H1 (cell line): ENCODE measurements at regions not wholly inside any gene's neighbourhood (a gene's known extent, or its start where the extent isn't known, plus 50 kb on each side); places are given as distances from the start of the nearest gene placed in this dataset.

ENCODE experiments used
- CTCF ChIA-PET: fragments of 300-600 bp; sonication (Branson Sonifier 250); formaldehyde crosslinking; loops from one replicate; lab custom pipeline; 2021; ENCODE audit not compliant: partially characterized antibody; lab: Charles Lee
- POLR2A ChIA-PET: fragments of 300-600 bp; sonication (Branson Sonifier 250); formaldehyde crosslinking; loops from one replicate; lab custom pipeline; 2021; ENCODE audit warnings: inconsistent platforms; ENCODE audit not compliant: partially characterized antibody; lab: Charles Lee
- DNase-seq, 2 experiments: peaks; one replicate each; pipeline versions ENCODE4 v3.0.0 to v3.0.0-alpha.2; 2010 to 2022; ENCODE audit warnings: low spot score in 2 of 2, low read depth in 1 of 2, mixed read lengths in 1 of 2
- FAIRE-seq: peaks from 2 replicates; lab custom pipeline; 2011; peaks lifted over from hg19 to GRCh38; lab: Jason Lieb, UNC
- H2AFZ ChIP-seq: 2 replicates; pipeline ENCODE4 v1.8.1; 2012; ENCODE audit warnings: low read length, inconsistent platforms
- H2AK5ac ChIP-seq: 2 replicates; pipeline ENCODE4 v1.6.1; 2013; ENCODE audit warnings: low read depth, low read length
- H2BK120ac ChIP-seq: replicated peaks from 2 replicates; pipeline ENCODE3; 2013; ENCODE audit warnings: low read depth, low read length, inconsistent platforms
- H2BK12ac ChIP-seq: 2 replicates; pipeline ENCODE4 v1.6.1; 2013; ENCODE audit warnings: low read depth, low read length
- H2BK15ac ChIP-seq: 2 replicates; pipeline ENCODE4 v1.6.1; 2013; ENCODE audit warnings: low read length
- H2BK20ac ChIP-seq: 2 replicates; pipeline ENCODE4 v1.6.1; 2013; ENCODE audit warnings: low read length
- H2BK5ac ChIP-seq: 2 replicates; pipeline ENCODE4 v1.6.1; 2013; ENCODE audit warnings: low read depth, low read length
- H3K14ac ChIP-seq: 2 replicates; pipeline ENCODE4 v1.6.1; 2013; ENCODE audit warnings: inconsistent platforms; ENCODE audit not compliant: insufficient read length
- H3K18ac ChIP-seq: 2 replicates; pipeline ENCODE4 v1.6.1; 2013; ENCODE audit warnings: low read length; ENCODE audit errors: extremely low read depth
- H3K23ac ChIP-seq: 2 replicates; pipeline ENCODE4 v1.6.1; 2013; ENCODE audit warnings: inconsistent platforms; ENCODE audit not compliant: insufficient read length
- H3K23me2 ChIP-seq: 2 replicates; pipeline ENCODE4 v1.6.1; 2013; ENCODE audit warnings: low read depth, low read length
- H3K27ac ChIP-seq: 2 replicates; pipeline ENCODE4 v1.6.1; 2011; ENCODE audit warnings: low read depth, low read length, inconsistent platforms
- H3K27me3 ChIP-seq, 4 experiments: replicated peaks in 1 of 4; 1 replicate in 1 of 4; 2 replicates in 3 of 4; pipeline versions ENCODE4 v1.6.1 to v1.8.1; 2011 to 2013; ENCODE audit warnings: low read length in 3 of 4, mild to moderate bottlenecking in 3 of 4, inconsistent platforms in 2 of 4, mixed read lengths in 2 of 4, moderate library complexity in 1 of 4; ENCODE audit not compliant: control insufficient read depth in 3 of 4, insufficient read depth in 3 of 4; ENCODE audit errors: extremely low read depth in 1 of 4
- H3K36me3 ChIP-seq, 4 experiments: 2 replicates each; pipeline versions ENCODE4 v1.6.1 to v1.8.1; 2011 to 2013; ENCODE audit warnings: mild to moderate bottlenecking in 4 of 4, low read length in 3 of 4, moderate library complexity in 2 of 4, control low read depth in 1 of 4, inconsistent platforms in 1 of 4; ENCODE audit not compliant: insufficient read depth in 4 of 4, control insufficient read depth in 2 of 4
- H3K4ac ChIP-seq: replicated peaks from 2 replicates; pipeline ENCODE3; 2013; ENCODE audit warnings: low read length, low read depth, mixed read lengths, inconsistent platforms; ENCODE audit not compliant: insufficient read length
- H3K4me1 ChIP-seq, 4 experiments: replicated peaks in 1 of 4; 1 replicate in 1 of 4; 2 replicates in 3 of 4; pipeline versions ENCODE4 v1.6.1 to v1.8.1; 2011 to 2013; ENCODE audit warnings: low read length in 3 of 4, inconsistent platforms in 2 of 4, mixed read lengths in 1 of 4; ENCODE audit not compliant: insufficient read depth in 4 of 4, control insufficient read depth in 3 of 4
- H3K4me2 ChIP-seq, 2 experiments: 2 replicates each; pipeline versions ENCODE4 v1.6.1 to v1.8.1; 2011 to 2013; ENCODE audit warnings: low read depth in 2 of 2, low read length in 2 of 2, control low read depth in 1 of 2, inconsistent platforms in 1 of 2, mild to moderate bottlenecking in 1 of 2; ENCODE audit not compliant: insufficient read depth in 1 of 2
- H3K4me3 ChIP-seq, 4 experiments: fragments of 200-600, 300-600 bp in 1 of 4; sonication (generic), shearing (Covaris generic), sonication (Bioruptor Twin) in 1 of 4; 2 replicates each; pipeline versions ENCODE4 v1.5.1 to v1.8.1; 2011 to 2016; ENCODE audit warnings: low read length in 4 of 4, low read depth in 3 of 4, control low read depth in 2 of 4, inconsistent platforms in 2 of 4, mild to moderate bottlenecking in 2 of 4, mixed read lengths in 1 of 4, moderate library complexity in 1 of 4; ENCODE audit not compliant: insufficient read depth in 2 of 4; ENCODE audit errors: extremely low read depth in 1 of 4
- H3K56ac ChIP-seq: replicated peaks from 2 replicates; pipeline ENCODE3; 2013; ENCODE audit warnings: low read depth, mild to moderate bottlenecking, mixed read lengths, low read length, inconsistent platforms; ENCODE audit not compliant: insufficient read length
- H3K79me1 ChIP-seq: 2 replicates; pipeline ENCODE4 v1.6.1; 2013; ENCODE audit warnings: low read depth, low read length, control low read depth
- H3K79me2 ChIP-seq, 2 experiments: 2 replicates each; pipeline versions ENCODE4 v1.6.1 to v1.8.1; 2012 to 2013; ENCODE audit warnings: low read length in 2 of 2, mild to moderate bottlenecking in 2 of 2, inconsistent platforms in 1 of 2; ENCODE audit not compliant: insufficient read depth in 2 of 2, control insufficient read depth in 1 of 2
- H3K9ac ChIP-seq, 4 experiments: replicated peaks in 1 of 4; 1 replicate in 1 of 4; 2 replicates in 3 of 4; pipeline versions ENCODE4 v1.6.1 to v1.8.1; 2011 to 2013; ENCODE audit warnings: low read depth in 3 of 4, low read length in 3 of 4, control low read depth in 2 of 4, mild to moderate bottlenecking in 2 of 4, moderate library complexity in 2 of 4, inconsistent platforms in 1 of 4; ENCODE audit errors: extremely low read depth in 1 of 4
- H3K9me3 ChIP-seq, 2 experiments: 2 replicates each; pipeline versions ENCODE4 v1.6.1 to v1.8.1; 2012 to 2013; ENCODE audit warnings: mild to moderate bottlenecking in 2 of 2, moderate library complexity in 2 of 2, control low read depth in 1 of 2, inconsistent platforms in 1 of 2, low read depth in 1 of 2, low read length in 1 of 2, mixed read lengths in 1 of 2; ENCODE audit not compliant: insufficient read depth in 2 of 2
- H4K20me1 ChIP-seq, 2 experiments: replicated peaks in 1 of 2; 2 replicates each; pipeline versions ENCODE3 to v1.8.1; 2011 to 2013; ENCODE audit warnings: inconsistent platforms in 2 of 2, low read length in 2 of 2, mild to moderate bottlenecking in 1 of 2; ENCODE audit not compliant: insufficient read depth in 2 of 2, control insufficient read depth in 1 of 2
- H4K5ac ChIP-seq: 2 replicates; pipeline ENCODE4 v1.6.1; 2013; ENCODE audit warnings: low read length, low read depth, mixed read lengths, inconsistent platforms; ENCODE audit not compliant: insufficient read length
- H4K8ac ChIP-seq: 2 replicates; pipeline ENCODE4 v1.8.0; 2013; ENCODE audit warnings: mild to moderate bottlenecking, moderate library complexity, low read length, inconsistent platforms; ENCODE audit not compliant: insufficient read depth; ENCODE audit errors: extremely low read depth
- H4K91ac ChIP-seq: replicated peaks from 2 replicates; pipeline ENCODE3; 2013; ENCODE audit warnings: low read length, mixed read lengths, inconsistent platforms; ENCODE audit not compliant: insufficient read length
- BCL11A ChIP-seq, 2 experiments: IDR thresholded peaks; one replicate each; pipeline ENCODE4 v1.6.1; 2011; ENCODE audit warnings: low read depth in 2 of 2, low read length in 2 of 2, mild to moderate bottlenecking in 2 of 2
- CBX8 ChIP-seq: fragments of 300-800, 300-1000 bp; sonication (generic); IDR thresholded peaks from 2 replicates; pipeline ENCODE4 v1.7.1; 2016; ENCODE audit warnings: low read depth, low read length, borderline replicate concordance
- JUND ChIP-seq: IDR thresholded peaks from 2 replicates; pipeline ENCODE4 v1.6.1; 2011; ENCODE audit warnings: mild to moderate bottlenecking, improper control_type of control experiment, low read length
- KDM5A ChIP-seq: fragments of 200-600 bp; IDR thresholded peaks from 2 replicates; pipeline ENCODE4 v1.7.1; 2012; ENCODE audit warnings: mild to moderate bottlenecking, low read length, inconsistent platforms, mixed read lengths
- POLR2A ChIP-seq, 2 experiments: IDR thresholded peaks; 1 replicate in 1 of 2; 2 replicates in 1 of 2; pipeline ENCODE4 v1.6.1; 2011; ENCODE audit warnings: low read depth in 2 of 2, low read length in 2 of 2, mild to moderate bottlenecking in 2 of 2; ENCODE audit errors: control extremely low read depth in 1 of 2
- SIX5 ChIP-seq: IDR thresholded peaks from 2 replicates; pipeline ENCODE4 v1.6.1; 2011; ENCODE audit warnings: mild to moderate bottlenecking, low read depth, low read length
- SP2 ChIP-seq: IDR thresholded peaks from 2 replicates; pipeline ENCODE4 v1.6.1; 2012; ENCODE audit warnings: mild to moderate bottlenecking, low read length, inconsistent platforms
- WGBS, 2 experiments: shearing (Covaris generic) in 1 of 2; methylation state at CpG; one replicate each; pipeline versions ENCODE4 v1.1.6 to v1.1.7; 2013 to 2015; ENCODE audit warnings: low lambda C conversion rate in 2 of 2, mixed read lengths in 2 of 2, inconsistent platforms in 1 of 2, low coverage in 1 of 2, missing lambda C conversion rate in 1 of 2; ENCODE audit not compliant: insufficient replicate concordance in 2 of 2, insufficient coverage in 1 of 2, insufficient read length in 1 of 2; ENCODE audit errors: extremely low coverage in 1 of 2, missing lambda C conversion rate in 1 of 2; 5-methylcytosine and 5-hydroxymethylcytosine counted together
- TF ChIP-seq, protein P1 (sequence below): IDR thresholded peaks from 2 replicates; pipeline ENCODE4 v1.6.1; 2012; ENCODE audit warnings: inconsistent platforms

DNA sequence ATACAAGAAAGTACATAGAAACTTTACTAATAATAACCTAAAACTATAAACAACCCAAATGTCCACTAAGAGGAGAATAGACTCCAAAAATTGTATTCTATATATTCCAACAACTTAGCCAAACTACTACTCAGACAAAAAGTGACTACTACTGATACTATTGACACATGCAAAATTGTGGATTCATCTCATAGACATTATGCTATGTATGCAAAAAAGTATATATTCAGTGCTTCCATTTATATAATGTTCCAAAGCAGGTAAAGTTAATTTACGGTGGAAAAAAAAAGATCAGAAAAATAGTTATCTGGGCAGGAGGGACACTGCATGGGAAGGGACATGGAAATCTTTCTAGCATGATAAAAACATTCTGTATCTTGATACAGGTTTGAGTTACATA, 62.0 kb upstream of the SRD5A2 start:
- Histone ChIP-seq H3K4ac (no peak overlapping the region), H4K91ac (no peak overlapping the region), H3K4me2 (no peak overlapping the region), H3K4me1 (no peaks in the 10 kb centered on the region), H3K79me1 (no peaks in the 10 kb centered on the region), H3K23me2 (no peaks in the 10 kb centered on the region), H2AFZ (no peak overlapping the region), H2BK5ac (no peak overlapping the region), H2BK20ac (no peak overlapping the region), H3K4me3 (no peak overlapping the region), H2BK120ac (no peak overlapping the region), H3K23ac (no peak overlapping the region), H3K56ac (no peak overlapping the region), H2BK15ac (no peak overlapping the region), H3K79me2 (no peaks in the 10 kb centered on the region), H3K36me3 (no peaks in the 10 kb centered on the region), H4K8ac (no peak overlapping the region), H4K20me1 (no peaks in the 10 kb centered on the region), H2BK12ac (no peak overlapping the region), H3K14ac (no peak overlapping the region)
- POLR2A ChIA-PET: no interaction called here
- no peak for DNase-seq
- 82% methylated on average over 1 of the region's 1 CpG; no CpG with 5 or more reads in 1 of the 2 experiments for WGBS, 2 experiments
- TF ChIP-seq SIX5: no peak
- no peak for TF ChIP-seq POLR2A (IDR thresholded peaks at IDR 0.05; ENCODE audit: control extremely low read depth in 1 of 2, low read depth in 2 of 2, low read length in 2 of 2)
- no peak for TF ChIP-seq BCL11A (IDR thresholded peaks at IDR 0.05; ENCODE audit: low read depth in 2 of 2, low read length in 2 of 2)
- no peak for TF ChIP-seq KDM5A
- no peak for TF ChIP-seq SP2
- TF ChIP-seq CBX8: no peak
- TF ChIP-seq, protein P1, sequence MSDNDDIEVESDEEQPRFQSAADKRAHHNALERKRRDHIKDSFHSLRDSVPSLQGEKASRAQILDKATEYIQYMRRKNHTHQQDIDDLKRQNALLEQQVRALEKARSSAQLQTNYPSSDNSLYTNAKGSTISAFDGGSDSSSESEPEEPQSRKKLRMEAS: no peak
- TF ChIP-seq JUND: no peak
- TF ChIP-seq, all 59 proteins: peak for 0
- no peak for FAIRE-seq
- Histone ChIP-seq H3K18ac (no peak overlapping the region), H4K5ac (no peak overlapping the region), H2AK5ac (no peak overlapping the region), H3K27ac (no peak overlapping the region), H3K9me3 (peaks cover 19 to 24% of the 10 kb centered on the region in 2 experiments; a peak in 3 of 4 replicates), H3K27me3 (no peaks in the 10 kb centered on the region), H3K9ac (no peak overlapping the region)
- CTCF ChIA-PET: no interaction called here
